Astrocyte (in vitro differentiated cells and primary cell): ENCODE measurements at regions not wholly inside any gene's neighbourhood (a gene's known extent, or its start where the extent isn't known, plus 50 kb on each side); places are given as distances from the start of the nearest gene placed in this dataset.

Experiments
- DNase-seq: peaks from one replicate; pipeline ENCODE4 v3.0.0-alpha.2; 2010; ENCODE audit warnings: low read depth
- FAIRE-seq: peaks from 2 replicates; lab custom pipeline; 2011; peaks lifted over from hg19 to GRCh38; lab: Jason Lieb, UNC
- H2AFZ ChIP-seq: 2 replicates; pipeline ENCODE4 v1.6.0; 2012; ENCODE audit warnings: low read depth, low read length, inconsistent platforms
- H3K27ac ChIP-seq: 2 replicates; pipeline ENCODE4 v1.5.1; 2011; ENCODE audit warnings: low read depth, low read length, inconsistent platforms
- H3K27me3 ChIP-seq: 2 replicates; pipeline ENCODE4 v1.6.0; 2011; ENCODE audit warnings: low read length, inconsistent platforms; ENCODE audit not compliant: insufficient read depth
- H3K36me3 ChIP-seq: 2 replicates; pipeline ENCODE4 v1.5.1; 2011; ENCODE audit warnings: low read length, inconsistent platforms; ENCODE audit not compliant: insufficient read depth
- H3K4me1 ChIP-seq: 2 replicates; pipeline ENCODE4 v1.5.1; 2011; ENCODE audit warnings: low read length, inconsistent platforms; ENCODE audit not compliant: insufficient read depth
- H3K4me2 ChIP-seq: 2 replicates; pipeline ENCODE4 v1.6.0; 2012; ENCODE audit warnings: low read length, inconsistent platforms
- H3K4me3 ChIP-seq: 2 replicates; pipeline ENCODE4 v1.5.1; 2011; ENCODE audit warnings: low read depth, mild to moderate bottlenecking, low read length, inconsistent platforms; ENCODE audit not compliant: insufficient read depth
- H3K79me2 ChIP-seq: 2 replicates; pipeline ENCODE4 v1.6.0; 2012; ENCODE audit warnings: mild to moderate bottlenecking, low read length, inconsistent platforms; ENCODE audit not compliant: insufficient read depth
- H3K9ac ChIP-seq: 2 replicates; pipeline ENCODE4 v1.6.0; 2012; ENCODE audit warnings: mild to moderate bottlenecking, low read length, inconsistent platforms
- H3K9me3 ChIP-seq: 2 replicates; pipeline ENCODE4 v1.5.1; 2012; ENCODE audit warnings: low read depth, mild to moderate bottlenecking, low read length, inconsistent platforms; ENCODE audit not compliant: insufficient read depth
- H4K20me1 ChIP-seq: 2 replicates; pipeline ENCODE4 v1.6.0; 2012; ENCODE audit warnings: low read length, inconsistent platforms; ENCODE audit not compliant: insufficient read depth
- H3K27ac Mint-ChIP-seq: one replicate; pipeline ENCODE4 v1.8.0; 2021; ENCODE audit warnings: mild to moderate bottlenecking, mixed read lengths; ENCODE audit not compliant: unreplicated experiment
- H3K27me3 Mint-ChIP-seq: one replicate; pipeline ENCODE4 v1.8.0; 2021; ENCODE audit warnings: low read depth, mixed read lengths; ENCODE audit not compliant: unreplicated experiment
- H3K36me3 Mint-ChIP-seq: one replicate; pipeline ENCODE4 v1.8.0; 2021; ENCODE audit warnings: low read depth, mixed read lengths; ENCODE audit not compliant: unreplicated experiment
- H3K4me1 Mint-ChIP-seq: one replicate; pipeline ENCODE4 v1.8.0; 2021; ENCODE audit warnings: low read depth, mixed read lengths; ENCODE audit not compliant: unreplicated experiment
- H3K4me3 Mint-ChIP-seq: one replicate; pipeline ENCODE4 v1.8.0; 2021; ENCODE audit warnings: mild to moderate bottlenecking, moderate library complexity, mixed read lengths; ENCODE audit not compliant: unreplicated experiment
- H3K9me3 Mint-ChIP-seq: one replicate; pipeline ENCODE4 v1.8.0; 2021; ENCODE audit warnings: mild to moderate bottlenecking, mixed read lengths; ENCODE audit not compliant: unreplicated experiment
- CTCF ChIP-seq: IDR thresholded peaks from 2 replicates; pipeline ENCODE4 v1.5.1; 2011; ENCODE audit warnings: low read depth, mild to moderate bottlenecking, inconsistent platforms, low read length, moderate library complexity; ENCODE audit not compliant: insufficient read depth
- EZH2 ChIP-seq: IDR thresholded peaks from 2 replicates; pipeline ENCODE4 v1.6.1; 2012; ENCODE audit warnings: mild to moderate bottlenecking, low read length, inconsistent platforms; ENCODE audit not compliant: insufficient read depth

GRCh38 chr3:74402821-74403220 lies 211.6 kb downstream of the CNTN3 start:
- peaks cover 7% of the 10 kb centered on the region for H3K4me1 Mint-ChIP-seq
- Histone ChIP-seq H3K36me3 (no peaks in the 10 kb centered on the region), H3K9me3 (no peaks in the 10 kb centered on the region), H3K4me1 (no peaks in the 10 kb centered on the region), H2AFZ (no peak overlapping the region), H3K27me3 (no peaks in the 10 kb centered on the region), H4K20me1 (no peaks in the 10 kb centered on the region), H3K27ac (no peak overlapping the region), H3K4me3 (no peak overlapping the region), H3K4me2 (no peak overlapping the region), H3K79me2 (no peaks in the 10 kb centered on the region), H3K9ac (no peak overlapping the region)
- TF ChIP-seq CTCF, result no peak
- TF ChIP-seq EZH2, result no peak
- FAIRE-seq, result no peak
- no peaks in the 10 kb centered on the region for H3K9me3 Mint-ChIP-seq
- no peak overlapping the region for H3K4me3 Mint-ChIP-seq
- H3K27me3 Mint-ChIP-seq, result no peaks in the 10 kb centered on the region
- H3K27ac Mint-ChIP-seq, result no peak overlapping the region
- no peaks in the 10 kb centered on the region for H3K36me3 Mint-ChIP-seq
- no peak for DNase-seq

GRCh38 chr3:74393426-74393825 lies 221.0 kb downstream of the CNTN3 start:
- no peaks in the 10 kb centered on the region for H3K27me3 ChIP-seq
- Mint-ChIP-seq H3K27ac (no peak overlapping the region), H3K4me1 (no peaks in the 10 kb centered on the region), H3K4me3 (no peak overlapping the region), H3K36me3 (no peaks in the 10 kb centered on the region), H3K27me3 (no peaks in the 10 kb centered on the region), H3K9me3 (peaks cover 9% of the 10 kb centered on the region)
- no peaks in the 10 kb centered on the region for H3K4me1 ChIP-seq
- no peaks in the 10 kb centered on the region for H3K36me3 ChIP-seq
- H3K4me2 ChIP-seq, result no peak overlapping the region
- H3K9me3 ChIP-seq, result no peaks in the 10 kb centered on the region
- no peak for TF ChIP-seq EZH2
- no peak for TF ChIP-seq CTCF
- no peak for DNase-seq
- FAIRE-seq, result no peak
- H3K79me2 ChIP-seq, result no peaks in the 10 kb centered on the region
- H4K20me1 ChIP-seq, result no peaks in the 10 kb centered on the region
- no peak overlapping the region for H3K27ac ChIP-seq
- no peak overlapping the region for H2AFZ ChIP-seq
- no peak overlapping the region for H3K4me3 ChIP-seq
- H3K9ac ChIP-seq, result no peak overlapping the region

- H3K9me3 ChIP-seq, result no peaks in the 10 kb centered on the region
- Mint-ChIP-seq H3K36me3 (no peaks in the 10 kb centered on the region), H3K9me3 (no peaks in the 10 kb centered on the region), H3K4me1 (no peaks in the 10 kb centered on the region), H3K27me3 (no peaks in the 10 kb centered on the region), H3K4me3 (no peak overlapping the region), H3K27ac (no peak overlapping the region)
- H2AFZ ChIP-seq, result no peak overlapping the region
- H3K79me2 ChIP-seq, result no peaks in the 10 kb centered on the region
- H3K4me3 ChIP-seq, result no peak overlapping the region
- H4K20me1 ChIP-seq, result no peaks in the 10 kb centered on the region
- TF ChIP-seq EZH2 (no peak), CTCF (no peak)
- no peak for FAIRE-seq
- no peak overlapping the region for H3K4me2 ChIP-seq
- DNase-seq, result no peak
- H3K27me3 ChIP-seq, result no peaks in the 10 kb centered on the region
- H3K4me1 ChIP-seq, result no peaks in the 10 kb centered on the region
- H3K9ac ChIP-seq, result no peak overlapping the region
- H3K36me3 ChIP-seq, result no peaks in the 10 kb centered on the region
- no peak overlapping the region for H3K27ac ChIP-seq
These were observed 224.2 kb downstream of the CNTN3 start for GRCh38 chr3:74390121-74390877.
